SK-N-SH (cell line): ENCODE measurements at regions not wholly inside any gene's neighbourhood (a gene's known extent, or its start where the extent isn't known, plus 50 kb on each side); places are given as distances from the start of the nearest gene placed in this dataset.
"Not testable (repeated sequence)": the region's sequence is repeated elsewhere in the genome, so short reads cannot be mapped to it uniquely, and the experiment has no call there.

ENCODE experiments used
- CTCF ChIP-seq: fragments of 200-600 bp; sonication (generic); IDR thresholded peaks from 2 replicates; pipeline ENCODE4 v1.6.1; 2017; ENCODE audit warnings: antibody characterized with exemption, mild to moderate bottlenecking, moderate library complexity
- ELF1 ChIP-seq: IDR thresholded peaks from 2 replicates; pipeline ENCODE4 v1.4.0; 2012
- EP300 ChIP-seq, 2 experiments: IDR thresholded peaks; 2 replicates each; pipeline versions ENCODE4 v1.4.0 to v1.6.1; 2012; ENCODE audit warnings: borderline replicate concordance in 1 of 2, low read depth in 1 of 2, low read length in 1 of 2
- EZH2phosphoT487 ChIP-seq: fragments of 200-600 bp; sonication (generic); IDR thresholded peaks from 2 replicates; pipeline ENCODE4 v1.6.1; 2017; ENCODE audit warnings: low read depth, mixed run types, mild to moderate bottlenecking, antibody characterized with exemption, moderate library complexity, borderline replicate concordance
- GATA2 ChIP-seq: sonication (generic); formaldehyde crosslinking; IDR thresholded peaks from 2 replicates; pipeline ENCODE4 v1.5.0; 2020; ENCODE audit warnings: mild to moderate bottlenecking, missing genetic modification reagents
- IRF3 ChIP-seq: fragments of 150-350 bp; IDR thresholded peaks from 2 replicates; pipeline ENCODE4 v1.6.1; 2016; ENCODE audit warnings: mild to moderate bottlenecking, low read depth, low read length
- JUND ChIP-seq: IDR thresholded peaks from 2 replicates; pipeline ENCODE4 v1.4.0; 2012
- NRF1 ChIP-seq: IDR thresholded peaks from 2 replicates; pipeline ENCODE4 v1.6.1; 2012; ENCODE audit warnings: low read depth, mild to moderate bottlenecking, low read length
- POLR2AphosphoS5 ChIP-seq: IDR thresholded peaks from 2 replicates; pipeline ENCODE4 v1.6.1; 2012; ENCODE audit warnings: low read depth, low read length
- RAD21 ChIP-seq: IDR thresholded peaks from 2 replicates; pipeline ENCODE4 v1.6.1; 2012; ENCODE audit warnings: mild to moderate bottlenecking, low read length
- RFX5 ChIP-seq: IDR thresholded peaks from 2 replicates; pipeline ENCODE4 v1.6.1; 2012; ENCODE audit warnings: mild to moderate bottlenecking, improper control_type of control experiment, low read length
- TCF12 ChIP-seq: IDR thresholded peaks from 2 replicates; pipeline ENCODE4 v1.4.0; 2012
- USF1 ChIP-seq: IDR thresholded peaks from 2 replicates; pipeline ENCODE4 v1.4.0; 2012; ENCODE audit warnings: low read depth, borderline replicate concordance
- YY1 ChIP-seq: IDR thresholded peaks from 2 replicates; pipeline ENCODE4 v1.4.0; 2012; ENCODE audit warnings: low read depth, mild to moderate bottlenecking

GRCh38 chr18:29715960-29716359, 1326.6 kb downstream of the DSC3 start:
- not testable (repeated sequence) for TF ChIP-seq RAD21; CTCF; USF1; IRF3; ELF1; GATA2 (CRISPR knock-in tag); EZH2phosphoT487; POLR2AphosphoS5; EP300 (IDR thresholded peaks at IDR 0.05; ENCODE audit: borderline replicate concordance in 1 of 2, low read depth in 1 of 2, low read length in 1 of 2); YY1; RFX5; TCF12; JUND; NRF1
